GM23338 (cell line): ENCODE measurements at regions not wholly inside any gene's neighbourhood (a gene's known extent, or its start where the extent isn't known, plus 50 kb on each side); places are given as distances from the start of the nearest gene placed in this dataset.

Experiments
- ATAC-seq: fragments of 200-7000 bp; cut with Tn5 transposase; 3 replicates; pipeline ENCODE4 v1.9.1; 2020
- DNase-seq: peaks from one replicate; pipeline ENCODE4 v3.0.0-alpha.2; 2015; ENCODE audit warnings: low spot score
- H2AFZ ChIP-seq: fragments of 200-600 bp; sonication (generic); 2 replicates; pipeline ENCODE4 v1.8.0; 2016; ENCODE audit warnings: antibody characterized with exemption, mild to moderate bottlenecking, moderate library complexity
- H3F3A ChIP-seq: fragments of 200-600 bp; sonication (generic); replicated peaks from 2 replicates; pipeline ENCODE4 v1.8.0; 2017; ENCODE audit warnings: antibody characterized with exemption, mixed run types, low read depth
- H3K27ac ChIP-seq: fragments of 200-600 bp; sonication (generic); 2 replicates; pipeline ENCODE4 v1.6.1; 2016; ENCODE audit warnings: low read depth
- H3K27me3 ChIP-seq: fragments of 200-600 bp; sonication (generic); 2 replicates; pipeline ENCODE4 v1.8.0; 2016; ENCODE audit warnings: mild to moderate bottlenecking, mixed run types, moderate library complexity; ENCODE audit not compliant: insufficient read depth
- H3K36me3 ChIP-seq: fragments of 200-600 bp; sonication (generic); 2 replicates; pipeline ENCODE4 v1.8.0; 2016; ENCODE audit warnings: mild to moderate bottlenecking; ENCODE audit not compliant: insufficient read depth
- H3K4me1 ChIP-seq: fragments of 200-600 bp; sonication (generic); 2 replicates; pipeline ENCODE4 v1.8.0; 2016; ENCODE audit warnings: mild to moderate bottlenecking, moderate library complexity; ENCODE audit not compliant: insufficient read depth
- H3K4me2 ChIP-seq: fragments of 200-600 bp; sonication (generic); 2 replicates; pipeline ENCODE4 v1.7.1; 2017; ENCODE audit warnings: mixed run types
- H3K4me3 ChIP-seq: fragments of 200-600 bp; sonication (generic); 2 replicates; pipeline ENCODE4 v1.6.1; 2016; ENCODE audit warnings: mixed run types
- H3K79me2 ChIP-seq: fragments of 200-600 bp; sonication (generic); replicated peaks from 2 replicates; pipeline ENCODE4 v1.8.0; 2017; ENCODE audit warnings: mild to moderate bottlenecking; ENCODE audit not compliant: insufficient read depth
- H3K9me2 ChIP-seq: fragments of 200-600 bp; sonication (generic); 2 replicates; pipeline ENCODE4 v1.8.0; 2017; ENCODE audit not compliant: insufficient read depth
- H4K20me1 ChIP-seq: fragments of 200-600 bp; sonication (generic); replicated peaks from 2 replicates; pipeline ENCODE4 v1.8.0; 2017; ENCODE audit warnings: mild to moderate bottlenecking; ENCODE audit not compliant: insufficient read depth
- H3K27ac Mint-ChIP-seq: 2 replicates; pipeline ENCODE4 v1.8.0; 2020; ENCODE audit warnings: inconsistent platforms, mild to moderate bottlenecking, moderate library complexity, mixed read lengths
- H3K27me3 Mint-ChIP-seq: 3 replicates; pipeline ENCODE4 v1.8.0; 2022; ENCODE audit warnings: low read depth, mild to moderate bottlenecking, moderate library complexity, mixed read lengths, inconsistent platforms; ENCODE audit not compliant: insufficient read depth, poor library complexity
- H3K36me3 Mint-ChIP-seq: 3 replicates; pipeline ENCODE4 v1.8.0; 2021; ENCODE audit warnings: low read depth, mild to moderate bottlenecking, inconsistent platforms, moderate library complexity, mixed read lengths
- H3K4me1 Mint-ChIP-seq: 3 replicates; pipeline ENCODE4 v1.8.0; 2020; ENCODE audit warnings: mild to moderate bottlenecking, inconsistent platforms, mixed read lengths
- H3K4me3 Mint-ChIP-seq: 3 replicates; pipeline ENCODE4 v1.8.0; 2021; ENCODE audit warnings: moderate library complexity, mild to moderate bottlenecking, inconsistent platforms, mixed read lengths
- H3K9me3 Mint-ChIP-seq: 3 replicates; pipeline ENCODE4 v1.8.0; 2020; ENCODE audit warnings: moderate library complexity, mild to moderate bottlenecking, inconsistent platforms, mixed read lengths
- ETS1 ChIP-seq: IDR thresholded peaks from 2 replicates; pipeline ENCODE4 v1.6.1; 2016; ENCODE audit warnings: antibody characterized with exemption
- EZH2phosphoT487 ChIP-seq: fragments of 200-600 bp; sonication (generic); IDR thresholded peaks from one replicate; pipeline ENCODE4 v1.8.1; 2018; ENCODE audit warnings: antibody characterized with exemption; ENCODE audit not compliant: unreplicated experiment
- JUNB ChIP-seq: IDR thresholded peaks from one replicate; pipeline ENCODE4 v1.6.1; 2016; ENCODE audit warnings: antibody characterized with exemption; ENCODE audit not compliant: unreplicated experiment
- NANOG ChIP-seq: IDR thresholded peaks from 2 replicates; pipeline ENCODE4 v1.6.1; 2016; ENCODE audit warnings: antibody characterized with exemption, borderline replicate concordance
- POLR2AphosphoS5 ChIP-seq: IDR thresholded peaks from 2 replicates; pipeline ENCODE4 v1.6.1; 2016; ENCODE audit warnings: antibody characterized with exemption, low read depth
- REST ChIP-seq: IDR thresholded peaks from one replicate; pipeline ENCODE4 v1.6.1; 2018; ENCODE audit warnings: antibody characterized with exemption; ENCODE audit not compliant: unreplicated experiment
- ZNF114 ChIP-seq: fragments of 250-450 bp; sonication (Bioruptor Pico); IDR thresholded peaks from 2 replicates; pipeline ENCODE4 v1.5.0; 2020; ENCODE audit warnings: mild to moderate bottlenecking, moderate library complexity
- ZNF331 ChIP-seq: fragments of 250-450 bp; sonication (Bioruptor Pico); IDR thresholded peaks from 2 replicates; pipeline ENCODE4 v1.5.0; 2020; ENCODE audit warnings: low read depth, mild to moderate bottlenecking, moderate library complexity
- ZNF462 ChIP-seq: fragments of 250-450 bp; sonication (Bioruptor Pico); IDR thresholded peaks from 2 replicates; pipeline ENCODE4 v1.5.0; 2020; ENCODE audit warnings: mild to moderate bottlenecking, moderate library complexity

GRCh38 chr5:106784846-106785245 is 885.9 kb downstream of the EFNA5 start:
- H3K4me1 Mint-ChIP-seq, result peaks cover 5% of the 10 kb centered on the region; the same call in 2 of the 3 replicates
- 0 out of 2 replicates have a peak, but pooled peaks cover 3% of the 10 kb centered on the region for H3K36me3 ChIP-seq
- no peak for DNase-seq
- no peak overlapping the region for H2AFZ ChIP-seq
- H3K27me3 Mint-ChIP-seq, result no peaks in the 10 kb centered on the region
- H3K27ac ChIP-seq, result no peak overlapping the region
- no peaks in the 10 kb centered on the region for H3K9me2 ChIP-seq
- H3K4me1 ChIP-seq, result no peaks in the 10 kb centered on the region
- no peak overlapping the region for H3K27ac Mint-ChIP-seq
- TF ChIP-seq POLR2AphosphoS5 (no peak), ZNF331 (no peak), REST (no peak), ZNF462 (CRISPR knock-in tag) (no peak), NANOG (no peak), EZH2phosphoT487 (no peak), JUNB (no peak), ZNF114 (no peak), ETS1 (no peak)
- ATAC-seq, result no peak
- H3K27me3 ChIP-seq, result no peaks in the 10 kb centered on the region
- H3F3A ChIP-seq, result no peaks in the 10 kb centered on the region
- no peaks in the 10 kb centered on the region for H3K79me2 ChIP-seq
- no peaks in the 10 kb centered on the region; the same call in 2 of the 3 replicates for H3K9me3 Mint-ChIP-seq
- H3K4me2 ChIP-seq, result no peak overlapping the region
- no peaks in the 10 kb centered on the region for H3K36me3 Mint-ChIP-seq
- H4K20me1 ChIP-seq, result no peaks in the 10 kb centered on the region
- no peak overlapping the region for H3K4me3 Mint-ChIP-seq
- no peak overlapping the region for H3K4me3 ChIP-seq
